SK-N-SH treated with all-trans-retinoic acid at 6 μM for 48 hours (cell line): ENCODE measurements at regions not wholly inside any gene's neighbourhood (a gene's known extent, or its start where the extent isn't known, plus 50 kb on each side); places are given as distances from the start of the nearest gene placed in this dataset.

Experiments used
- CREB5 ChIP-seq: fragments of 250-450 bp; sonication (Bioruptor Pico); IDR thresholded peaks from 2 replicates; pipeline ENCODE4 v1.5.1; 2020; ENCODE audit warnings: low read depth, mild to moderate bottlenecking, moderate library complexity
- POU6F1 ChIP-seq: fragments of 250-450 bp; sonication (Bioruptor Pico); IDR thresholded peaks from 2 replicates; pipeline ENCODE4 v1.8.0; 2021; ENCODE audit warnings: low read depth, mild to moderate bottlenecking, moderate library complexity, borderline replicate concordance
- RARB ChIP-seq: fragments of 250-450 bp; sonication (Bioruptor Pico); IDR thresholded peaks from 2 replicates; pipeline ENCODE4 v1.8.0; 2021; ENCODE audit warnings: mild to moderate bottlenecking, moderate library complexity
- TSHZ2 ChIP-seq: fragments of 250-450 bp; sonication (Bioruptor Pico); IDR thresholded peaks from 2 replicates; pipeline ENCODE4 v1.5.0; 2020; ENCODE audit warnings: mild to moderate bottlenecking, moderate library complexity
- ZC3H10 ChIP-seq: fragments of 250-450 bp; sonication (Bioruptor Pico); IDR thresholded peaks from 2 replicates; pipeline ENCODE4 v1.5.1; 2021; ENCODE audit warnings: mild to moderate bottlenecking, moderate library complexity
- ZNF565 ChIP-seq: fragments of 450-650 bp; formaldehyde crosslinking; conservative IDR thresholded peaks from 2 replicates; pipeline ENCODE4 v1.5.0; 2020; ENCODE audit warnings: low read depth, mild to moderate bottlenecking, moderate library complexity
- ZNF8 ChIP-seq: fragments of 450-650 bp; formaldehyde crosslinking; IDR thresholded peaks from 2 replicates; pipeline ENCODE4 v1.5.0; 2020; ENCODE audit warnings: mild to moderate bottlenecking, moderate library complexity

- TF ChIP-seq RARB (CRISPR knock-in tag) (no peak), CREB5 (CRISPR knock-in tag) (no peak), TSHZ2 (no peak), ZNF565 (CRISPR knock-in tag) (no peak), ZC3H10 (CRISPR knock-in tag) (no peak), POU6F1 (CRISPR knock-in tag) (no peak), ZNF8 (CRISPR knock-in tag) (no peak)
Observed at GRCh38 chr1:114033216-114033706, 54.0 kb downstream of the OLFML3 start.
